H7 (cell line): ENCODE measurements at regions not wholly inside any gene's neighbourhood (a gene's known extent, or its start where the extent isn't known, plus 50 kb on each side); places are given as distances from the start of the nearest gene placed in this dataset.
A peak's percentile ranks its signal among the peaks of the same experiment; 100 is the strongest.

Experiments
- DNase-seq: peaks from one replicate; pipeline ENCODE4 v3.0.0; 2012
- H3K27me3 ChIP-seq: 2 replicates; pipeline ENCODE4 v1.6.0; 2011; ENCODE audit warnings: mild to moderate bottlenecking, low read length; ENCODE audit not compliant: control insufficient read depth, insufficient read depth
- H3K36me3 ChIP-seq: replicated peaks from 2 replicates; pipeline ENCODE4 v1.5.1; 2011; ENCODE audit warnings: low read length; ENCODE audit not compliant: control insufficient read depth, insufficient read depth
- H3K4me3 ChIP-seq: 2 replicates; pipeline ENCODE4 v1.5.1; 2011; ENCODE audit warnings: low read depth, mild to moderate bottlenecking, control low read depth, low read length, moderate library complexity; ENCODE audit not compliant: insufficient read depth

DNA sequence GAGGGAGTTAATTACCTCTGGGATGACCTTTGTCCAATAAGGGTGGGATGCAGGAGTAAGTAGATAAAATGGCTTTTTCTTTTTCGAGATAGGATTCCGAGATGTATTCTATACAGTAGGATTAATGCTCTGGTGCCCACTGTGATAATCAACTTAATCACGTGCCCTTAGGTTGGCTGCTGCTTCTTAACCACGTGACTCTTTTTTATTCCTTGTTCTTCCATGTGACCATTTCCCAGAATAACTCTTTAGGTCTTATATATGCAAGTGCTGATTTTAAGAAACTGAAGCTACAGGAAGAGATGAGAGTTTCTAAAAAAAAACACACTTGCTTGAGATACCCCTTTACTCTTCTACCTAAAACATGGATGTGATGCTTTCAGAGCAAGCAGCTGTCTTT is 1628.9 kb downstream of the PCDH7 start:
- no peak for DNase-seq
- Histone ChIP-seq H3K4me3 (no peak overlapping the region), H3K27me3 (no peaks in the 10 kb centered on the region), H3K36me3 (no peaks in the 10 kb centered on the region)

DNA sequence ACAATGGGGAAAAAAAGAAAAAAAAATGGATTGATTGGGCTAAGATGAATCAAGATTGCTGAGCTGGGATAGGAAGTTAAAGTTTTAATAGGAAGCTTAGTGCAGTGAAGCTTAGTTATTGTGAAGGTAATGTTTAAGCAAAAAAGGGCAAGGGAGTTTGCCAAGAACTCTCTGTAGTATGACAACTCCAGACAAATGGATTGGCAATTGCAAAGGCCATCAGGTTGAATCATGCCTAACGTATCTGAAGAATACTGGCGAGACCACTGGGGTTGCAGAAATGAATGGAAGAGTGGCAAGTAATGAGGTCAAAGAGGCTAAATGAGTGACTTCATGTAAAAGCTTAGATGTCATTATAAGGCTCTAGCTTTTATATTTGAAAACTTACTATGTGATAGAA is 1654.0 kb downstream of the PCDH7 start:
- no peak overlapping the region for H3K4me3 ChIP-seq
- DNase-seq: no peak
- no peaks in the 10 kb centered on the region for H3K27me3 ChIP-seq
- no peaks in the 10 kb centered on the region for H3K36me3 ChIP-seq

DNA sequence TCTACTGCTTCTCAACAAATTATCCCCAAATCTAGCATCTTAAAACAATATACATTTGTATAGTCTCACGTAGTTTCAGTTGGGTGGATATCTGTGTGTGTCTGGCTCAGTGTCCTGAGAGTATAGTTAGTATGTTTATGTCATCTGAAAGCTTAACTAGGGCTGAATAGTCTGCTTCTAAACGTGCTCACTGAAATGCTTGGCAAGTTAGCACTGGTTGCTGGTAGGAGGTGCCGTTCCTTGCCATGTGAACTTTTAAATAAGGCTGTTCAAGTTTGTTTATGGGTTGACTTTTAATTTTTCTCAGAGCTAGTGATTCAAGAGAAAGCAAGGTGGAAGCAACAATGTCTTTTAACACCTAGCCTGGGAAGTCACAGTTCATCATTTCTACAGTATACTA is 1673.6 kb downstream of the PCDH7 start:
- H3K27me3 ChIP-seq: no peaks in the 10 kb centered on the region
- no peak for DNase-seq
- H3K36me3 ChIP-seq: no peaks in the 10 kb centered on the region
- H3K4me3 ChIP-seq: no peak overlapping the region

DNA sequence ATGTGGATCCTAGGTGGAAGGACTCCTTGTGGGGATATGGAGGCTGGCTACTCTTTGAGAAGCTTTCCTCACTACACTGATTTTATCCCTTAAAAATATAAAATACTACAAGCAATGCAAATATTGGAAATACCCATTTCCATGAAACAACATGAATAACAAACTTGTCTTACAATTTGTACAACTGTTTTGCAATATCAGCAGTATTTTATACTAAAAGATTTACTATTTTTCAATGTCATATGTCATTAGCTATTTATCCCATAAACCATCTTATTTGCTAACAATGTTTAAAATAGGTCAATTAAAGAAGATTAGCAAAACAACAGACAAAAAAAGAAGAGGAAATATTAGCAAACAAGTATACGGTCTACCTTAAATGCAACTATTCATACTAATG is 1674.1 kb downstream of the PCDH7 start:
- peak; percentile 3 for DNase-seq
- Histone ChIP-seq H3K4me3 (no peak overlapping the region), H3K36me3 (no peaks in the 10 kb centered on the region), H3K27me3 (no peaks in the 10 kb centered on the region)

DNA sequence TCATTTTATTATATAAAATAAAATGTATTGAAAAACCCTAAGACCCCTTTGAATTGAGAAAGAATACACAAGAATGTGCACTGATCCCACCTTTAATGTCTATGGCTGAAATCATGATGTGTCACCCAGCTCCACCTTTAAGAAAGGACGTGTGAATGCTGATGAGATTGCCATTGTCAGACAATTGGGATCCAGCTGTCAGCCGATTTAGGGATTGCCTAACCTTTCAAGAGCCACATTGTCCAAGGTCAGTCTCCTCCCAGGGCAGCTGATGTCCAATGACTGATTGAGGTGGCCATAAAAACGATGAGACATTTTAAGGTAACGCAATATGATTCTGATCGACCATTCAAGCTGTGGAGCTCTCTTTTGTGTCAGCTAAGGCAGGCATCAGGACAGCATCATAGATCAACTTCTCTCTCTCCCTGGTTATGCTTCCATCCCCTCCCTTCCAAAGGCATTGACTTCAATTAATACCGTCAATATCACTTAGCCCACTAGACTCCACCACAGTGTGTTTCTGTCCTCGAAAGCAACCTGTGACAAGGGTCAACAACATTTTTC is 1676.4 kb downstream of the PCDH7 start:
- no peak for DNase-seq
- Histone ChIP-seq H3K4me3 (no peak overlapping the region), H3K36me3 (no peaks in the 10 kb centered on the region), H3K27me3 (no peaks in the 10 kb centered on the region)

DNA sequence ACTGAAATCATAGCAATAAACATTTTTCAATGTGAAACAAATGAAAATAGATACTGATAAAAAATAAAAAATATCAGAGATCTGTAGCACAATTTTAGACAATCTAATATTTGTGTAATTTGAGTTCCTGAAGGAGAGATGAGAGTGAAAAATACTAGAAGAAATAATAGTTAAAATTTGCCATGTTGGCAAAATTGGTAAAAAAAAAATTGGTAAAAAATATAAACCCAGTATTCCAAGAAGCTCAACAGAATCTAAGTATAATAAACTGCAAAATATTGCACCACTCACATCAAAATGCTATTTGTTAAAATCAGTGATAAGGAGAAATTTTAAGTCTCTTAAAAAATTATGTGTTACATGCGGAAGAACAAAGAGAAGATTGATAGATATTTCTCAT is 1680.7 kb downstream of the PCDH7 start:
- Histone ChIP-seq H3K4me3 (no peak overlapping the region), H3K36me3 (no peaks in the 10 kb centered on the region), H3K27me3 (no peaks in the 10 kb centered on the region)
- DNase-seq: no peak

DNA sequence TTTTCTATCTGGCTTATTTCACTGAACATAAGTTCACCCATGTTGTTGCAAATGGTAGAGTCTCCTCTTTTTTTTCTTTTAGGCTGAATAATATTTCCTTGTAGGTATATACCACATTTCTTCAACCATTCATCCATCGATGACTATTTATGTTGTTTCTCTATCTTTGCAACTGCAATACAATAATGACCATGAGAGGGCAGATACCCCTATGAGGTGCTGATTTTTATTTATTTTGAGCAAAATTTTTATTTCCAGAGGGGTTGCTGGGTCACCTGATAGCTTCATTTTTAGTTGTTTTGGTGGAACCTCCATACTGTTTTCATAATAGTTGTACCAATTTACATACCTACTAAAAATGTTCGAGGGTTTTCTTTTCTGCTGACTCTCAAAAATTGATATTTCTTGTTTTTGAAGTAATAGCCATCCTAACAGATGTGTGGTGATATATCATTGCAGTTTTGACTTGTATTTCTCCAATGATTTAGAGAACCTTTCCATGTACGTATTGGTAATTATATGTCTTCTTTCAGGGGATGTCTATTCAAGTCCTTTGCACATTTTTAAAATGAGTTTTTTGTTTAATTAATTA is 1697.0 kb downstream of the PCDH7 start:
- no peaks in the 10 kb centered on the region for H3K27me3 ChIP-seq
- no peak overlapping the region for H3K4me3 ChIP-seq
- no peak for DNase-seq
- no peaks in the 10 kb centered on the region for H3K36me3 ChIP-seq

DNA sequence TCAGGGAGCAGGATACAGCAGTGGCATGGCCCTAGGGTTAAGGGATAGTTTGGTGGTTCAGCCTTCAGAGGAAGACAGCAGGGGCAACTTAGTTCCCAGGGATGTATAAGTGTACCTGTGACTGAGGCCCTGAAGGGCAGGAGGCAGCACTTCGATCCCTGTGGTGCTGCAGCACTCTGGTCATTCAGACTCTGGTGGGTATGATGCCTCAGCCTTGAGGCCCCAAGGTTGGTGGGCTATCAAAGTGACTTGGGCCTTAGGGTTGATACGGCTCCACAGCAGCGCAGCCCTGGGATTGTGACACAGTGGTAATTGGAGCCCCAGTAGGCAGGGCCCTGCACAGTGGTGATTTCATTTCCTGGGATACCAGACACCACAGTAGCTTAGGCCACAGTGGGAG is 1703.1 kb downstream of the PCDH7 start:
- no peak for DNase-seq
- no peaks in the 10 kb centered on the region for H3K27me3 ChIP-seq
- H3K4me3 ChIP-seq: no peak overlapping the region
- no peaks in the 10 kb centered on the region for H3K36me3 ChIP-seq

DNA sequence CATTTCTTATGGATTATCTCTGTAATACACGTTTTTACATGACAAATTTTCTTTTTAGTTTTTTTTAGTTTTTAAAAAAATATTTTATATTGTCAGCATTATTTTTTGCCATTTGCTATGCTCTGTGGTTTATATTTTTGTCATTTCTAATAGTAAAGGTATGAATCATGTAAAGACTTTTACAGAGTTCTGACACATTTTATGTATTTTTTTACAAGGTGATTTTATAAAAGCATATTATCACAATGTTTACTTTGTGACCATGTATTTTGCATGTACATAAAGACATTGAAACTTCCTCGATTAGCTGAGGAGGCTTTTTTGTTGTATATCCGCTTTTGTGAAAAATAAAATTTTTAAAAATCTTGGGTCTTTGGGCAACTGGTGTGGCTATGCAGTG is 1705.1 kb downstream of the PCDH7 start:
- no peaks in the 10 kb centered on the region for H3K27me3 ChIP-seq
- DNase-seq: no peak
- H3K36me3 ChIP-seq: no peaks in the 10 kb centered on the region
- H3K4me3 ChIP-seq: no peak overlapping the region

DNA sequence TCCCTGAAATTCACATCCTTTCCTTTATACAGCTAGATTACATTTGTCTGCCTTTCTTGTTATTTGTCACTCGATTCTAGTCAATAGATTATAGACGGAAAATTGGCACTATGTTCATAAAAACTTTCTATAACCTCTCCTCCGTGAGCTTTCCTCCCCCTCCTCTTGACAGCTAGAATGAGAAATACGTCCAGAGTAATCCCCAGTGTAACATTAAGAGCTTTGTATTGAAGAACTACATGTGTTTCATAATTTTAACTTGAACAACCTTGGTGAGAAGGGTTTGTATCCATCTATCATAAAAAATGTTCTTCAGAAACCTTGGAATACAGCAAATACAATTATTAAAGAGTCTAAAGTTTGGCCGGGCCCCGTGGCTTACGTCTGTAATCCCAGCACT is 1707.4 kb downstream of the PCDH7 start:
- no peak for DNase-seq
- Histone ChIP-seq H3K36me3 (no peaks in the 10 kb centered on the region), H3K4me3 (no peak overlapping the region), H3K27me3 (no peaks in the 10 kb centered on the region)

DNA sequence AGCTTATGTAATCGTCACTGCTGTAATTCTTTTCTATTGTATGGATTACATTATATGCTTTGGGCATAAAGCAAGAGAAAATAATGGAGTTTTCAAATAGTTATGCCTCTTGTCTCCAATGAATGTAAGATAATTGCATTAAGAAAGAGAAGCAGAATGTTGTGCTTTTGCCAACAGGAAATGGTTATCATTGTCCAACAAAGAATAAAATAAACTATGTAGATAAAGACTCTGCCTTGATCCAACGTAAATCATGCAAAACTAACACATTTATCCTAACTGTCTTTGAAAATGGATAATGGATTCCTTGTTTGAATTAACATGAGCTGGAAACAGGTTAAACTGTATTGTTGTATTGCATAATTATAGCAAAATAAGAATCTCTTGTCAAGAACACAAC is 1709.0 kb downstream of the PCDH7 start:
- no peaks in the 10 kb centered on the region for H3K36me3 ChIP-seq
- H3K4me3 ChIP-seq: no peak overlapping the region
- no peaks in the 10 kb centered on the region for H3K27me3 ChIP-seq
- DNase-seq: no peak

DNA sequence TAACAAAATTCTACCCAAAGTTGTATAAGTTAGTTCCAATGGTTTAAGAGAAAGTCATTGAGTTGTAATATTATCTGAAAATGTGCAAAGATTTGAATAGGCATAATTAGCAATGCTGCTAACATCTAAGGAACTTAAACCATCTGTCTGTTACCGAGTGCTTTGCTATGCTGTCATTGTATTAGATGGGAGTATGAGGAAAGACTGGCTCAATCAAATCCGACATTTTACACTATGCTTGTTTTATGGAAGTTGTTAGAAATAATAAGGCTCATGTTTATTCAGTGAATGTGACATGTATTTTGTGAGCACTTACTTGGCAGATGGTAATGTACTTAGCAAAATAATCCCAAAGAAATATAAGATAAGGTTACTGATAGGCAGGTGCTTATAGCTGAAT is 1715.1 kb downstream of the PCDH7 start:
- Histone ChIP-seq H3K36me3 (no peaks in the 10 kb centered on the region), H3K4me3 (no peak overlapping the region), H3K27me3 (no peaks in the 10 kb centered on the region)
- no peak for DNase-seq

DNA sequence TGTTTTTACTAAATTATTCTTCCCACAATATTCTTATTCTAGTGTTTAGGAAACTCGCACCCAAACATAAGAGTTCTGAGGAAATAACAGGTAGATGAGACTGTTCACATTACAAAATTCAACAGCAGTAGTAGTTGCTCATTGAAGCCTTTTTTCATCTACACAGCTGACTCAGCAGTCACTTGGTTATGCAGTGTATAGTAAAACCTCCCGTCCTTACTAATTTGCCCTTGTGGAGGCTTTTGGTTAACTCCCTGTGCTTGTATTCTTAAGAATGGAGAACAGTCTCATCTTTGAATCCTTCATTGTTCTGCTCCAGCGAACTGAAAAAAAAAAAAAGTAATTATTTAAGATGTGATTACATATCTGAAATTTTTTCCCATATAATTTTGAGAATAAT is 1716.6 kb downstream of the PCDH7 start:
- no peak for DNase-seq
- Histone ChIP-seq H3K36me3 (no peaks in the 10 kb centered on the region), H3K27me3 (no peaks in the 10 kb centered on the region)

DNA sequence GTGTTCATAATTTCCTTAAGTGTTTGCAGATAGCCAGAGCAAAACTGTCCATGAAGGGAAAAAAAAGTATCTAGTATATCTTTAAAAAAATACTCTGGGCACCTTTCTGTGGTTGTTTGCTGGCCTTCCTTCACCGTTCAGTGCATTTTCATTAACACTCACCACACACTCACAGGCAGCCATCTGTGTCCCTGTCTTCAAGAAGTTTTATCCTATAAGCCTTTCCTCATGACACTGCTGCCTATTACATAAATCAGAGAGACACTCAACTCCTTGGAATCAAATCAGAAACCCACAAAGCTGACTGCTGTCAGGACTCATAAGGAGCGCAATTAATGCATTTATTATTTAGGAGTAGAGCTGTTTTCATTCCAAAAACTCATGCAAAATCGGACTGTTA is 1720.2 kb downstream of the PCDH7 start:
- no peak for DNase-seq
- H3K4me3 ChIP-seq: no peak overlapping the region
- H3K27me3 ChIP-seq: no peaks in the 10 kb centered on the region
- H3K36me3 ChIP-seq: no peaks in the 10 kb centered on the region

More for the DNA sequence above, 1716.6 kb downstream of the PCDH7 start:
- H3K4me3 ChIP-seq: no peak overlapping the region

DNA sequence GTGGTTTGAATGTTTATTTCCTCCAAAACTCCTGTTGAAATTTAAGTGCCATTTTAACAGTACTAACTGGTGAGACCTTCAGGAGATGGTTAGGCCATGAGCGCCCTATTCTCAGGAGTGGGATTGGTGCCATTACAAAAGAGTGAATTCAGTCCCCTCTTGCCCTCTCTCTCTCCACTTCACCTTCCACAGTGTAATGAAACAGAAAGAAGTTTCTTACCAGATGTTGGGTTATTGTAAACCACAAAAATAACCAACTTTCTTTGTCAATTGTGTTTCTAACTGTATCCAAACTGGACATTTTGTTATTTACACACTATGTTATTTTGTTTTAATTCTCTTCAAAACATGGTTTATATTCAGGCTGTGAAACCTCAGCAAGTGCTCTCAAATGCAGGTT is 1734.3 kb downstream of the PCDH7 start:
- DNase-seq: no peak
- Histone ChIP-seq H3K27me3 (no peaks in the 10 kb centered on the region), H3K36me3 (no peaks in the 10 kb centered on the region), H3K4me3 (no peak overlapping the region)

DNA sequence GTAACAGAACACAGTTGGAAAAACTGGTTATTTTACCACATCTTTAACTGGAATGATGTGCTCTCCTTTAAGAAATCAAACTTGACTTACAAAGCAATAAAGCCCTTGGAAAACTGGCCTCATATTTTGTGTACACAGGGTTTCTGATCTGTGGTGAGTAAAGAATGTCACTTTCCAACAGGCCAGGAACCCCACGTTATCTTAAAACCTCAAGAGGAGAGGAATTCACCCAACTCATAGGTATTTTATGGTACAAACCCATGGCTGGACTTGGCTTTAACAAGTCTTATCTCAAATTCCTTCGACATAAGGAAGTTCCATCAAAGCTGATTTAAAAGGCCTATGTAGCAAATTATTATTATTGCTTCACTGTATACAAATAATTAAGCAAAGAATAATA is 1735.1 kb downstream of the PCDH7 start:
- no peaks in the 10 kb centered on the region for H3K36me3 ChIP-seq
- no peak for DNase-seq

More for the DNA sequence above, 1735.1 kb downstream of the PCDH7 start:
- H3K27me3 ChIP-seq: no peaks in the 10 kb centered on the region
- H3K4me3 ChIP-seq: no peak overlapping the region
